Jurkat, Clone E6-1 (cell line): ENCODE measurements at regions not wholly inside any gene's neighbourhood (a gene's known extent, or its start where the extent isn't known, plus 50 kb on each side); places are given as distances from the start of the nearest gene placed in this dataset.
"Not testable (repeated sequence)": the region's sequence is repeated elsewhere in the genome, so short reads cannot be mapped to it uniquely, and the experiment has no call there.

Experiments
- DNase-seq: peaks from one replicate; pipeline ENCODE4 v3.0.0-alpha.2; 2011; ENCODE audit warnings: low read depth, low spot score
- H3K4me3 ChIP-seq: 2 replicates; pipeline ENCODE4 v1.5.1; 2011; ENCODE audit warnings: mild to moderate bottlenecking, low read length, control low read depth, moderate library complexity

DNA sequence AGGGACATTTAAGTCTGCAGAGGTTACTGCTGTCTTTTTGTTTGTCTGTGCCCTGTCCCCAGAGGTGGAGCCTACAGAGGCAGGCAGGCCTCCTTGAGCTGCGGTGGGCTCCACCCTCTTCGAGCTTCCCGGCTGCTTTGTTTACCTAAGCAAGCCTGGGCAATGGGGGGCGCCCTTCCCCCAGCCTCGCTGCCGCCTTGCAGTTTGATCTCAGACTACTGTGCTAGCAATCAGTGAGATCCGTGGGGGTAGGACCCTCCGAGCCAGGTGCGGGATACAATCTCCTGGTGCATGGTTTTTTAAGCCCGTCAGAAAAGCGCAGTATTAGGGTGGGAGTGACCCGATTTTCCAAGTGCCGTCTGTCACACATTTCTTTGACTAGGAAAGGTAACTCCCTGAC, 281.6 kb upstream of the DEFB115 start:
- H3K4me3 ChIP-seq, DNase-seq: not testable (repeated sequence)

DNA sequence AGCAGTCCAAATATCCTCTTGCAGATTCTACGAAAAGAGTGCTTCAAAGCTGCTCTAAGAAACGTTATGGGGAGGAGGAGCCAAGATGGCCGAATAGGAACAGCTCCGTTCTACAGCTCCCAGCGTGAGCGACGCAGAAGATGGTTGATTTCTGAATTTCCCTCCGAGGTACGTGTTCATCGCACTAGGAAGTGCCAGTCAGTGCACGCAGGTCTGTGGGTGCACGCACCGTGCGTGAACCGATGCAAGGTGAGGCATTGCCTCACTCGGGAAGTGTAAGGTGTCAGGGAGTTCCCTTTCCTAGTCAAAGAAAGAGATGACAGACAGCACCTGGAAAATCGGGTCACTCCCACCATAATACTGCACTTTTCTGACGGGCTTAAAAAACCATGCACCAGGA, 272.1 kb upstream of the DEFB115 start:
- DNase-seq: no peak
- no peak overlapping the region for H3K4me3 ChIP-seq
